Activated T-helper 2 cell treated with anti-CD3 and anti-CD28 coated beads, Interferon-gamma antibody, Interleukin-2, Interleukin-4, amounts not matched to agents 10 μg/mL and 5 μg/mL and 100 μg/mL, durations not matched to agents 14 hours and 24 hours and 36 hours (primary cell): ENCODE measurements at regions not wholly inside any gene's neighbourhood (a gene's known extent, or its start where the extent isn't known, plus 50 kb on each side); places are given as distances from the start of the nearest gene placed in this dataset.

Experiments used
- DNase-seq: peaks from one replicate; pipeline ENCODE4 v3.0.0; 2021; ENCODE audit warnings: low spot score
- H3K27ac Mint-ChIP-seq: one replicate; pipeline ENCODE4 v1.8.0; 2021; ENCODE audit warnings: mixed read lengths
- H3K27me3 Mint-ChIP-seq: one replicate; pipeline ENCODE4 v1.8.0; 2021; ENCODE audit warnings: low read depth, mixed read lengths
- H3K36me3 Mint-ChIP-seq: one replicate; pipeline ENCODE4 v1.8.0; 2021; ENCODE audit warnings: low read depth, mixed read lengths
- H3K4me1 Mint-ChIP-seq: one replicate; pipeline ENCODE4 v1.8.0; 2021; ENCODE audit warnings: low read depth, mixed read lengths
- H3K4me3 Mint-ChIP-seq: one replicate; pipeline ENCODE4 v1.8.0; 2021; ENCODE audit warnings: low read depth, mild to moderate bottlenecking, moderate library complexity, mixed read lengths
- H3K9me3 Mint-ChIP-seq: one replicate; pipeline ENCODE4 v1.8.0; 2021; ENCODE audit warnings: mixed read lengths
- intact Hi-C: fragments of 100-400 bp; cut with micrococcal nuclease; formaldehyde crosslinking; loops from one replicate; pipeline ENCODE4 v1.15.1; 2023

DNA sequence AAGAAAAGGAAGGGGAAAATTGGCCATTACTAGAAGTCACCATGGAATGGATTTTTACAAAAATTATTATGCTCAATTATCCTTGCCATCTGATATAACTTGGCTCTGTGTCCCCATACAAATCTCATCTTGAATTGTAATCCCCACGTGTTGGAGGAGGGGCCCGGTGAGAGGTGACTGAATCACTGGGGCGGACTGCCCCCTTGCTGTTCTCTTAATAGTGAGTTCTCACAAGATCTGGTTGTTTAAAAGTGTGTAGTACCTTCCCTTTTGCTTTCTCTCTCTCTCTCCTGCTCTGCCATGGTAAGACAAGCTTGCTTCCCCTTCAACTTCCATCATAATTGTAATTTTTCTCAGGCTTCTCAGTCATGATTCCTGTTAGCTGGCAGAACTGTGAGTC lies 1023.6 kb downstream of the XPNPEP1 start:
- H3K27me3 Mint-ChIP-seq = no peaks in the 10 kb centered on the region
- DNase-seq = no peak
- intact Hi-C loops = no loop called here
- H3K4me3 Mint-ChIP-seq = no peak overlapping the region
- H3K9me3 Mint-ChIP-seq = peaks cover 10% of the 10 kb centered on the region
- H3K36me3 Mint-ChIP-seq = no peaks in the 10 kb centered on the region
- H3K4me1 Mint-ChIP-seq = no peaks in the 10 kb centered on the region
- no peak overlapping the region for H3K27ac Mint-ChIP-seq

- Mint-ChIP-seq H3K36me3 (no peaks in the 10 kb centered on the region), H3K4me3 (no peak overlapping the region), H3K4me1 (no peaks in the 10 kb centered on the region), H3K27me3 (no peaks in the 10 kb centered on the region), H3K27ac (no peak overlapping the region), H3K9me3 (peaks cover 19% of the 10 kb centered on the region)
- no peak for DNase-seq
- intact Hi-C loops = no loop called here
Measured at GRCh38 chr10:108894402-108895301, 1028.7 kb downstream of the XPNPEP1 start.

DNA sequence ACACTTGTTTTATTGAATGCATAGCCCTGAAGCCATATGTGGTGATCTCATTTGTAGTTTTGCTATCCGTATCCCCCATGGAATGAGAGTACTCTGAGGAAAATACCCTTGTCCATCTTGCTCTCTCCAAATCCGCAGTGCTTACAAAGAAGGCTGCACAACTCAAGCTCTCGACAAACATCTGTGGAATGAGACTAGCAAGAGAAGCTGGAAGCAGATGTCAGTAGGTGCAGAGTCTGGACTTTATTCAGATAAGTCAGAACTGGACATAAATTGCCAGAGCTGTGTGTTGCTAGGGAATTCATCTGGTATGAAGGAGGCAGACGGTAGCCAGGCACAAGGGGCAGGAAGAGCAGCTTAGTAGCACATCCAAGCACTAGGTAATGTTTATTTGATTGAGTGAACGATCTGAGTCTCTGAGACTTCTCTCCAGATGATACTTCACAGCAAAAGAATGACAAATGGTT lies 1046.2 kb downstream of the XPNPEP1 start:
- Mint-ChIP-seq H3K36me3 (no peaks in the 10 kb centered on the region), H3K4me3 (no peak overlapping the region), H3K27ac (no peak overlapping the region), H3K27me3 (no peaks in the 10 kb centered on the region), H3K4me1 (no peaks in the 10 kb centered on the region), H3K9me3 (no peaks in the 10 kb centered on the region)
- DNase-seq = no peak
- intact Hi-C loops = no loop called here

DNA sequence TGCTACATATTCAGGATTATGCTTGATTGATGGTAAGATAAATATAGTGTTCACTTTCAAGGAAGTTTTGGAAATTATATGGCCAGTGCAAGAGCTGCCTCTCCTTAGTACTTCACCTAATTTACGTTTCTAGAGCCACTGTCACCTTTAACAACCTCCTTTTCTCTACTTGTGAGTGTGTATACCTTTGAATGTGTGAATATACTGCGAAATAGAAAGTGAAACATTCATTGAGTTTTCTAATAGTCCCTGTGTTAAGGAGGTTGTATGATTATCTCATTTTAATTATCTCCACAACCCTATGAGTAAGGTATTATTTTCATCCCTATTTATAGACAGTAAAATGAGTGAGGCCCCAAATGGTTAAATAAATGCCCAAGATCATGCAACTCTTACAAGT lies 1050.5 kb downstream of the XPNPEP1 start:
- no peak overlapping the region for H3K27ac Mint-ChIP-seq
- no peak for DNase-seq

GRCh38 chr10:108868881-108869280 lies 1054.4 kb downstream of the XPNPEP1 start:
- Mint-ChIP-seq H3K4me1 (no peaks in the 10 kb centered on the region), H3K4me3 (no peak overlapping the region), H3K27ac (no peak overlapping the region), H3K9me3 (peaks cover 15% of the 10 kb centered on the region), H3K36me3 (no peaks in the 10 kb centered on the region), H3K27me3 (no peaks in the 10 kb centered on the region)
- no peak for DNase-seq
- intact Hi-C loops = no loop called here

More for the DNA sequence above, 1050.5 kb downstream of the XPNPEP1 start:
- no peaks in the 10 kb centered on the region for H3K36me3 Mint-ChIP-seq
- H3K4me1 Mint-ChIP-seq = no peaks in the 10 kb centered on the region
- intact Hi-C loops = no loop called here
- H3K4me3 Mint-ChIP-seq = no peak overlapping the region
- peaks cover 11% of the 10 kb centered on the region for H3K9me3 Mint-ChIP-seq
- H3K27me3 Mint-ChIP-seq = no peaks in the 10 kb centered on the region

DNA sequence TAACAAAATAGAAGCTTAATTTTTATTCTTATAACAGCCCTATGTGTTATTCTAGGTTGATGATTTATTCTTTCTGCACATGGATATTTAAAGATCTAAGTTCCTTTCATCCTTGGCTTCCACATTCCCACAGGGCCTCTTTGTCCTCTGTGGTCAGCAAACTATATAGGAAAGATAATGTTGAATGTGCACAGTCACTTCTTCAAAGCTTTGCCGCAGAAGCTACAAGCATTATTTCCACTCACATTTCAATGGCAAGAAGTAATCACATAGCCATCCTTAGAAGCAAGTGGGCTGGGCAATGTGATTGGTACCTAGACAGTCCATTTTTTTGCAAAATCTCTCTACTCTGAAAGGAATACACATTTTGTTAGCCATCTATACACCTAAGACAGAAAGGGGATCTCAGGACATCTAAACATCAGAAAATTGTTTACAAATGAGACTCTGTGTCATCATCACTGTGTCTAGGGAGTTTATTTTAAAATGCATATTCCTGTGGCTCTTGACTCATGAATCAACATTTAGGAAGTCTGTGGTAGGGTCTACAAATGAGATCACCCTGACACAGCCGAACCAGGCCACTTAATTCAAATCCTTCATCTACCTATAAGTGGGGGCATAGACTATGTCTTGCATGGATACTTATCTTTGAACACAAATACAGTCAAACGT lies 1060.5 kb downstream of the XPNPEP1 start:
- Mint-ChIP-seq H3K4me3 (no peak overlapping the region), H3K36me3 (no peaks in the 10 kb centered on the region), H3K4me1 (no peaks in the 10 kb centered on the region), H3K27me3 (no peaks in the 10 kb centered on the region), H3K27ac (no peak overlapping the region), H3K9me3 (peaks cover 8% of the 10 kb centered on the region)
- intact Hi-C loops = no loop called here
- no peak for DNase-seq

GRCh38 chr10:108861181-108861754 lies 1062.0 kb downstream of the XPNPEP1 start:
- Mint-ChIP-seq H3K27ac (no peak overlapping the region), H3K36me3 (no peaks in the 10 kb centered on the region), H3K9me3 (peaks cover 4% of the 10 kb centered on the region), H3K4me1 (no peaks in the 10 kb centered on the region), H3K27me3 (no peaks in the 10 kb centered on the region), H3K4me3 (no peak overlapping the region)
- no peak for DNase-seq
- intact Hi-C loops = no loop called here

- no peaks in the 10 kb centered on the region for H3K4me1 Mint-ChIP-seq
- intact Hi-C loops = no loop called here
- H3K27ac Mint-ChIP-seq = no peak overlapping the region
- H3K9me3 Mint-ChIP-seq = peaks cover 3% of the 10 kb centered on the region
- H3K27me3 Mint-ChIP-seq = no peaks in the 10 kb centered on the region
- DNase-seq = no peak
- no peak overlapping the region for H3K4me3 Mint-ChIP-seq
- no peaks in the 10 kb centered on the region for H3K36me3 Mint-ChIP-seq
Measured at GRCh38 chr10:108852211-108852610, 1071.1 kb downstream of the XPNPEP1 start.

GRCh38 chr10:108850138-108850854 lies 1073.0 kb downstream of the XPNPEP1 start:
- no peak overlapping the region for H3K4me3 Mint-ChIP-seq

DNA sequence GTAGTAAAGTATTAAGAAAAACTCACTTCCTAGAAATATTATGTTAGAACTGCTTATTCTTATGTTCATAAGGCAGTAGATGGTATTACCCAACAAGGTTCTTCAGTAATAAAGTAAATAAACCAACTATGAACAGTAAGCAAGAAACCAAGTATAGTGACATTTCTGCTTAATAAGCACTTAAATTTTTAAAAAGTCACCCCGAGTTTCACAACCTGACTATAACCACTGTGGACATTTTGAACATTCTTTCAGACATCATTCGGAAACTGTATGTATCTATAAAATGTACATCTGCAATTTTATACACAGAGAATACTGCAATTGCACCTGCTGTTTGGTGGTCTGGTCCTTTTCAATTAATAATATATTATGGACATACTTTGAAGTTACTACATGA lies 1073.6 kb downstream of the XPNPEP1 start:
- no peaks in the 10 kb centered on the region for H3K4me1 Mint-ChIP-seq
- H3K36me3 Mint-ChIP-seq = no peaks in the 10 kb centered on the region
- H3K27ac Mint-ChIP-seq = no peak overlapping the region
- DNase-seq = no peak
- peaks cover 9% of the 10 kb centered on the region for H3K9me3 Mint-ChIP-seq
- no peaks in the 10 kb centered on the region for H3K27me3 Mint-ChIP-seq
- no peak overlapping the region for H3K4me3 Mint-ChIP-seq
- intact Hi-C loops = no loop called here

More at GRCh38 chr10:108850138-108850854, 1073.0 kb downstream of the XPNPEP1 start:
- H3K9me3 Mint-ChIP-seq = peaks cover 4% of the 10 kb centered on the region
- H3K27me3 Mint-ChIP-seq = no peaks in the 10 kb centered on the region
- H3K36me3 Mint-ChIP-seq = no peaks in the 10 kb centered on the region
- DNase-seq = no peak
- no peak overlapping the region for H3K27ac Mint-ChIP-seq
- intact Hi-C loops = no loop called here
- H3K4me1 Mint-ChIP-seq = no peaks in the 10 kb centered on the region

DNA sequence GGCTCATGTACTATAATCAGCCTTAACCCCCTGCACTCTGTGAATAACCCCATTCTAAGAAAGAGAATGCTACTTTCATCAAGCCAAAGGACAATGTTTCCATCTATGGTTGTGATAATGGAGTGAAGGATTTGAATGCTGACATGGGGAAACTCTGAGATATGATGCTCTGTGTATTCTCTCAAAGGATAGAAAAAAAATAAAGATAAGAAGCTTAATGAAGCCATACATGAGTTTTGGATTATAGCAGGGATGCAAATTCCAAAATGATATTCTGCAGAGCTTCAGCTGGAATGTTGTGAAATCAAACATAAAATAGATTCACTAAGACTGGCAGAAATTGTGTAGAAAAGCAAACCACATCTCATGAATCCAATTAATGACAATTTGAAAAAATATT lies 1074.1 kb downstream of the XPNPEP1 start:
- no peak overlapping the region for H3K4me3 Mint-ChIP-seq

GRCh38 chr10:108848046-108848445 lies 1075.3 kb downstream of the XPNPEP1 start:
- no peaks in the 10 kb centered on the region for H3K36me3 Mint-ChIP-seq
- H3K27me3 Mint-ChIP-seq = no peaks in the 10 kb centered on the region
- intact Hi-C loops = no loop called here
- peaks cover 12% of the 10 kb centered on the region for H3K9me3 Mint-ChIP-seq
- H3K4me1 Mint-ChIP-seq = no peaks in the 10 kb centered on the region
- H3K27ac Mint-ChIP-seq = no peak overlapping the region
- DNase-seq = no peak
- H3K4me3 Mint-ChIP-seq = no peak overlapping the region

More for the DNA sequence above, 1074.1 kb downstream of the XPNPEP1 start:
- intact Hi-C loops = no loop called here
- peaks cover 9% of the 10 kb centered on the region for H3K9me3 Mint-ChIP-seq
- H3K27ac Mint-ChIP-seq = no peak overlapping the region
- no peak for DNase-seq
- no peaks in the 10 kb centered on the region for H3K4me1 Mint-ChIP-seq
- H3K36me3 Mint-ChIP-seq = no peaks in the 10 kb centered on the region
- no peaks in the 10 kb centered on the region for H3K27me3 Mint-ChIP-seq
